ENCODE measurements at regions not wholly inside any gene's neighbourhood (a gene's known extent, or its start where the extent isn't known, plus 50 kb on each side); places are given as distances from the start of the nearest gene placed in this dataset.

GRCh38 chr10:45093945-45094344 lies 93.2 kb downstream of the ZNF22 start:
- TF ChIP-seq MAZ (IDR thresholded peaks at IDR 0.05; ENCODE audit: borderline replicate concordance, low read depth, low read length) (no peak), CEBPB (IDR thresholded peaks at IDR 0.05; ENCODE audit: low read depth, low read length) (no peak), USF2 (IDR thresholded peaks at IDR 0.05; ENCODE audit: low read depth, low read length) (no peak), SMC3 (IDR thresholded peaks at IDR 0.05; ENCODE audit: low read depth, low read length) (no peak), MXI1 (IDR thresholded peaks at IDR 0.05; ENCODE audit: borderline replicate concordance, low read depth, low read length) (no peak)
- Histone ChIP-seq H3K36me3 (ENCODE audit: control insufficient read depth, insufficient read depth, low read length) (no peaks in the 10 kb centered on the region), H3K27ac (ENCODE audit: insufficient read depth, low read length) (no peak overlapping the region), H3K9me3 (ENCODE audit: control insufficient read depth, insufficient read depth, low read length) (no peaks in the 10 kb centered on the region), H3K4me2 (ENCODE audit: low read depth, low read length) (no peak overlapping the region), H2BK5ac (ENCODE audit: low read depth, low read length, poor library complexity, severe bottlenecking) (no peak overlapping the region), H4K8ac (ENCODE audit: low read depth in 2 of 2, low read length in 2 of 2) (no peak overlapping the region), H3K18ac (ENCODE audit: low read depth, low read length) (no peak overlapping the region), H2BK20ac (ENCODE audit: low read depth, low read length) (no peak overlapping the region), H2AK9ac (replicated peaks; ENCODE audit: low read depth, low read length, poor library complexity) (no peak overlapping the region), H3K9ac (ENCODE audit: low read depth, low read length) (no peak overlapping the region), H3K23ac (ENCODE audit: low read depth, low read length) (no peak overlapping the region), H3K4me3 (ENCODE audit: insufficient read depth, low read depth, low read length) (no peak overlapping the region), H3K9me1 (ENCODE audit: insufficient read depth, low read length) (no peaks in the 10 kb centered on the region), H3K56ac (ENCODE audit: extremely low read depth, insufficient read depth, low read length) (no peak overlapping the region), H2AK5ac (ENCODE audit: low read depth, low read length) (no peak overlapping the region), H2AFZ (replicated peaks; ENCODE audit: low read length, poor library complexity) (no peak overlapping the region), H3K4ac (ENCODE audit: low read depth, low read length) (no peak overlapping the region), H3K27me3 (ENCODE audit: control insufficient read depth, insufficient read depth, low read length) (peaks cover 3% of the 10 kb centered on the region), H3K4me1 (ENCODE audit: control insufficient read depth, insufficient read depth, low read length) (no peaks in the 10 kb centered on the region), H4K20me1 (ENCODE audit: insufficient read depth, low read length) (no peaks in the 10 kb centered on the region), H3K14ac (replicated peaks; ENCODE audit: low read depth, low read length) (no peak overlapping the region), H3K79me1 (ENCODE audit: low read depth in 1 of 2, low read length in 2 of 2) (no peaks in the 10 kb centered on the region), H4K91ac (ENCODE audit: insufficient read depth, low read depth, low read length) (no peak overlapping the region), H2BK15ac (ENCODE audit: low read depth, low read length) (no peak overlapping the region), H2BK120ac (ENCODE audit: low read depth, low read length) (no peak overlapping the region), H4K5ac (ENCODE audit: low read depth, low read length) (no peak overlapping the region)
- no TSS peak for BruUV-seq (replicated peaks)
- DNase-seq (no peak), ATAC-seq (ENCODE audit: low read depth) (no peak)
- ChIA-PET POLR2A (ENCODE audit: unreplicated experiment) (no interaction called here), CTCF (no interaction called here)
- dilution Hi-C loops (cut with HindIII; ENCODE audit: low sequenced_read_pairs, unreplicated experiment) (no loop called here), in situ Hi-C loops (cut with MboI; ENCODE audit: low sequenced_read_pairs) (no loop called here), intact Hi-C loops (cut with micrococcal nuclease) (no loop called here)
- WGBS, 2 experiments (ENCODE audit: extremely low coverage in 2 of 2, insufficient read length in 1 of 2) = 20% methylated on average over 1 of the region's 6 CpGs; no CpG with 5 or more reads in 1 of the 2 experiments
